GM03348 (cell line): ENCODE measurements at regions not wholly inside any gene's neighbourhood (a gene's known extent, or its start where the extent isn't known, plus 50 kb on each side); places are given as distances from the start of the nearest gene placed in this dataset.
A peak's percentile ranks its signal among the peaks of the same experiment; 100 is the strongest.

Experiments
- DNase-seq: peaks from one replicate; pipeline ENCODE4 v3.0.0; 2012; ENCODE audit warnings: low spot score

- peak; percentile 23 for DNase-seq
Observed at GRCh38 chr1:233518344-233518743, 95.6 kb upstream of the KCNK1 start.

GRCh38 chr1:233520261-233521191 is 93.4 kb upstream of the KCNK1 start:
- peak; percentile 14 for DNase-seq

- no peak for DNase-seq
Observed at GRCh38 chr1:233523047-233523446, 90.9 kb upstream of the KCNK1 start.

- DNase-seq, result no peak
Observed at GRCh38 chr1:233527818-233528217, 86.1 kb upstream of the KCNK1 start.

- no peak for DNase-seq
Observed at GRCh38 chr1:233530665-233531386, 83.1 kb upstream of the KCNK1 start.

- DNase-seq, result no peak
Observed at GRCh38 chr1:233540816-233541215, 73.1 kb upstream of the KCNK1 start.

GRCh38 chr1:233543338-233544255 is 70.3 kb upstream of the KCNK1 start:
- peak; percentile 85 for DNase-seq

GRCh38 chr1:233544304-233544703 is 69.6 kb upstream of the KCNK1 start:
- DNase-seq, result no peak

GRCh38 chr1:233547726-233548125 is 66.2 kb upstream of the KCNK1 start:
- no peak for DNase-seq

- DNase-seq, result no peak
Observed at GRCh38 chr1:233549404-233549803, 64.5 kb upstream of the KCNK1 start.

GRCh38 chr1:233549917-233550316 is 64.0 kb upstream of the KCNK1 start:
- no peak for DNase-seq

- DNase-seq, result no peak
Observed at GRCh38 chr1:233554037-233554436, 59.9 kb upstream of the KCNK1 start.

GRCh38 chr1:233561708-233562426 is 52.0 kb upstream of the KCNK1 start:
- DNase-seq, result no peak
